ENCODE measurements at regions not wholly inside any gene's neighbourhood (a gene's known extent, or its start where the extent isn't known, plus 50 kb on each side); places are given as distances from the start of the nearest gene placed in this dataset.

DNA sequence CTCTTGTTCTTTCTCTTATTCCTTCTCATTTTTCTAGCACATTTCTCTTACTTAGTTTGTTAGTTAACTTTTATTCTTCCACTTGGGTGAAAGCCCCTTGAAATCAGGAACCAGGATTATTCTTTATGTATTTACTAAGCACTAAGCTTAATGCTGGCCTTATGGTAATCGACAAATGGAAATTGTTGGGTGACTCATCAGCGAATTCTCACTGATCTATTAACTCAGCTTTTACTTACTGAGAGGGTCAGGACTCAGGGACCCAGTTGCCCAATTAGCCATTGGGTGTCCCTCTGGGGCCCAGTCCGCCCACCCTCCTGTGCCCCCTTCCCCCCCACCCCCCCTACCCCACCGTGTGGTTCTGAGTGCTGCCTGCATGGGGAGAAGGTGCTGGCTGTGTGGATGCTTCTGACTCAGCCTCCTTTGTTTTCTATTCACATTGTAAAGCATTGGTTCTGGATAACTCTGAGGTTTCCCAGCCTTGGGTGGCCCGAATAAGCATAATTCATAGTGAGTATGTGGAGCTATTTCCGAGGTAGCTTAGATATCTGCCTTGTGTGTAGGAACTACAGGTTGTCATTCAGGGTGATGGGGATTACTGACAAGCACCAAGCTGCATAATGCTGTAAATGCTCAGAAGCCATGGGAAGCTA is 240.9 kb downstream of the FGF9 start:
- no peaks in the 10 kb centered on the region for H3K79me1 ChIP-seq (ENCODE audit: low read depth in 1 of 2, low read length in 2 of 2)
- H2AFZ ChIP-seq (replicated peaks; ENCODE audit: low read length, poor library complexity) = no peak overlapping the region
- H3K4me3 ChIP-seq (ENCODE audit: insufficient read depth, low read depth, low read length) = no peak overlapping the region
- H4K91ac ChIP-seq (ENCODE audit: insufficient read depth, low read depth, low read length) = no peak overlapping the region
- ATAC-seq (ENCODE audit: low read depth) = no peak
- H3K56ac ChIP-seq (ENCODE audit: extremely low read depth, insufficient read depth, low read length) = no peak overlapping the region
- TF ChIP-seq CHD1 (IDR thresholded peaks at IDR 0.05; ENCODE audit: low read depth, low read length) (no peak), RFX5 (IDR thresholded peaks at IDR 0.05; ENCODE audit: low read depth, low read length) (no peak), FOS (IDR thresholded peaks at IDR 0.05; ENCODE audit: low read depth, low read length) (no peak), POLR2A (IDR thresholded peaks at IDR 0.05; ENCODE audit: low read depth, low read length) (no peak), MAZ (IDR thresholded peaks at IDR 0.05; ENCODE audit: borderline replicate concordance, low read depth, low read length) (no peak), RCOR1 (IDR thresholded peaks at IDR 0.05; ENCODE audit: insufficient replicate concordance, low read length) (no peak), BHLHE40 (IDR thresholded peaks at IDR 0.05; ENCODE audit: low read depth, low read length) (no peak), NFE2L2 (IDR thresholded peaks at IDR 0.05; ENCODE audit: low read depth, low read length) (no peak)
- TF ChIP-seq, protein P1, sequence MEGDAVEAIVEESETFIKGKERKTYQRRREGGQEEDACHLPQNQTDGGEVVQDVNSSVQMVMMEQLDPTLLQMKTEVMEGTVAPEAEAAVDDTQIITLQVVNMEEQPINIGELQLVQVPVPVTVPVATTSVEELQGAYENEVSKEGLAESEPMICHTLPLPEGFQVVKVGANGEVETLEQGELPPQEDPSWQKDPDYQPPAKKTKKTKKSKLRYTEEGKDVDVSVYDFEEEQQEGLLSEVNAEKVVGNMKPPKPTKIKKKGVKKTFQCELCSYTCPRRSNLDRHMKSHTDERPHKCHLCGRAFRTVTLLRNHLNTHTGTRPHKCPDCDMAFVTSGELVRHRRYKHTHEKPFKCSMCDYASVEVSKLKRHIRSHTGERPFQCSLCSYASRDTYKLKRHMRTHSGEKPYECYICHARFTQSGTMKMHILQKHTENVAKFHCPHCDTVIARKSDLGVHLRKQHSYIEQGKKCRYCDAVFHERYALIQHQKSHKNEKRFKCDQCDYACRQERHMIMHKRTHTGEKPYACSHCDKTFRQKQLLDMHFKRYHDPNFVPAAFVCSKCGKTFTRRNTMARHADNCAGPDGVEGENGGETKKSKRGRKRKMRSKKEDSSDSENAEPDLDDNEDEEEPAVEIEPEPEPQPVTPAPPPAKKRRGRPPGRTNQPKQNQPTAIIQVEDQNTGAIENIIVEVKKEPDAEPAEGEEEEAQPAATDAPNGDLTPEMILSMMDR (conservative IDR thresholded peaks at IDR 0.05; ENCODE audit: low read depth, low read length) = no peak
- TF ChIP-seq, protein P2, sequence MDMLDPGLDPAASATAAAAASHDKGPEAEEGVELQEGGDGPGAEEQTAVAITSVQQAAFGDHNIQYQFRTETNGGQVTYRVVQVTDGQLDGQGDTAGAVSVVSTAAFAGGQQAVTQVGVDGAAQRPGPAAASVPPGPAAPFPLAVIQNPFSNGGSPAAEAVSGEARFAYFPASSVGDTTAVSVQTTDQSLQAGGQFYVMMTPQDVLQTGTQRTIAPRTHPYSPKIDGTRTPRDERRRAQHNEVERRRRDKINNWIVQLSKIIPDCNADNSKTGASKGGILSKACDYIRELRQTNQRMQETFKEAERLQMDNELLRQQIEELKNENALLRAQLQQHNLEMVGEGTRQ (IDR thresholded peaks at IDR 0.05; ENCODE audit: low read depth, low read length) = no peak
- H2BK120ac ChIP-seq (ENCODE audit: low read depth, low read length) = no peak overlapping the region
- H3K36me3 ChIP-seq (ENCODE audit: control insufficient read depth, insufficient read depth, low read length) = no peaks in the 10 kb centered on the region
- WGBS, 2 experiments (ENCODE audit: extremely low coverage in 2 of 2, insufficient read length in 1 of 2) = 81% methylated on average over 2 of the region's 6 CpGs; no CpG with 5 or more reads in 1 of the 2 experiments
- H3K4ac ChIP-seq (ENCODE audit: low read depth, low read length) = no peak overlapping the region
- H2BK20ac ChIP-seq (ENCODE audit: low read depth, low read length) = no peak overlapping the region
- H3K4me1 ChIP-seq (ENCODE audit: control insufficient read depth, insufficient read depth, low read length) = no peaks in the 10 kb centered on the region; the same call in 1 of the 2 replicates
- H3K9ac ChIP-seq (ENCODE audit: low read depth, low read length) = no peak overlapping the region
- H3K9me1 ChIP-seq (ENCODE audit: insufficient read depth, low read length) = no peaks in the 10 kb centered on the region
- no peak for DNase-seq
- no peak overlapping the region for H2AK5ac ChIP-seq (ENCODE audit: low read depth, low read length)
- H4K5ac ChIP-seq (ENCODE audit: low read depth, low read length) = no peak overlapping the region
- in situ Hi-C loops (cut with MboI; ENCODE audit: low sequenced_read_pairs) = no loop called here
- BruUV-seq (replicated peaks) = no TSS peak
- H2BK5ac ChIP-seq (ENCODE audit: low read depth, low read length, poor library complexity, severe bottlenecking) = no peak overlapping the region
- H3K23ac ChIP-seq (ENCODE audit: low read depth, low read length) = no peak overlapping the region
- H3K9me3 ChIP-seq (ENCODE audit: control insufficient read depth, insufficient read depth, low read length) = no peaks in the 10 kb centered on the region
- H2AK9ac ChIP-seq (replicated peaks; ENCODE audit: low read depth, low read length, poor library complexity) = no peak overlapping the region
- POLR2A ChIA-PET (ENCODE audit: unreplicated experiment) = no interaction called here
- H4K8ac ChIP-seq (ENCODE audit: low read depth in 2 of 2, low read length in 2 of 2) = no peak overlapping the region
- CTCF ChIA-PET = no interaction called here
- H4K20me1 ChIP-seq (ENCODE audit: insufficient read depth, low read length) = no peaks in the 10 kb centered on the region
- dilution Hi-C loops (cut with HindIII; ENCODE audit: low sequenced_read_pairs, unreplicated experiment) = no loop called here
- H3K27ac ChIP-seq (ENCODE audit: insufficient read depth, low read length) = no peak overlapping the region
- no peak overlapping the region for H3K18ac ChIP-seq (ENCODE audit: low read depth, low read length)
- intact Hi-C loops (cut with micrococcal nuclease) = loop anchor here (5.0 kb wide), 1 partner anchor 366 kb away; no protein-coding TSS in a partner anchor
- no peaks in the 10 kb centered on the region; the same call in 1 of the 2 replicates for H3K27me3 ChIP-seq (ENCODE audit: control insufficient read depth, insufficient read depth, low read length)
- no peak overlapping the region for H3K4me2 ChIP-seq (ENCODE audit: low read depth, low read length)
- no peak overlapping the region for H2BK15ac ChIP-seq (ENCODE audit: low read depth, low read length)
- H3K14ac ChIP-seq (replicated peaks; ENCODE audit: low read depth, low read length) = no peak overlapping the region
